AG04449 (cell line): ENCODE measurements at regions not wholly inside any gene's neighbourhood (a gene's known extent, or its start where the extent isn't known, plus 50 kb on each side); places are given as distances from the start of the nearest gene placed in this dataset.

Source experiments
- CTCF ChIA-PET: fragments of 350-600 bp; formaldehyde crosslinking; extraction: SDS; loops from one replicate; lab custom pipeline; 2021; ENCODE audit warnings: antibody characterized with exemption; lab: Yijun Ruan, JAX
- POLR2A ChIA-PET: fragments of 400-600, 350-600 bp; formaldehyde crosslinking; extraction: SDS; loops from one replicate; lab custom pipeline; 2020; ENCODE audit warnings: antibody characterized with exemption, inconsistent platforms; lab: Yijun Ruan, JAX
- DNase-seq: peaks from one replicate; pipeline ENCODE4 v3.0.0-alpha.2; 2010; ENCODE audit warnings: low read depth, low spot score
- H3K4me3 ChIP-seq: 2 replicates; pipeline ENCODE4 v1.5.1; 2011; ENCODE audit warnings: low read depth, mild to moderate bottlenecking, control low read depth, low read length
- TF ChIP-seq, protein P1 (sequence below): IDR thresholded peaks from one replicate; pipeline ENCODE4 v1.5.1; 2011; ENCODE audit warnings: mild to moderate bottlenecking, moderate library complexity, low read length, control low read depth, inconsistent platforms; ENCODE audit not compliant: insufficient read depth; ENCODE audit errors: missing control alignments

DNA sequence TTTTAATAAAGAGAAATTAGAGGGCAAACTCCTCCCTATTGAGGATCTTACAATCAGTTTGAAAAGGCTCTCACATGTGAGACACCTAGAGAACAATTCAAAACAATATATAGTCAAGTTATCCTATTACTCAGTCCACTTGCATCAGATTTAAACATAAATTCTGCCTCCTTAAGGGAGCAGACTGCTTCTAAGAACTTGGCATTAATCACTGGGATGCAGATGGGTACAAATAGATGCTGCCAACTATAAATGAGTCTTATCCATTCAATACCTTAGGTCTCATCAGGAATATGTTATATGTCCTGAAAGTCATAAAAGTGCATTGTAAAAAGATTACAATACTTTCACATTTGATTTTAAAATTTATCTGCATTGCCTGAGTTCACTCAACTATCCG, 269.3 kb upstream of the KIRREL3 start:
- ChIA-PET CTCF (no interaction called here), POLR2A (no interaction called here)
- H3K4me3 ChIP-seq = no peak overlapping the region
- no peak for DNase-seq
- TF ChIP-seq, protein P1, sequence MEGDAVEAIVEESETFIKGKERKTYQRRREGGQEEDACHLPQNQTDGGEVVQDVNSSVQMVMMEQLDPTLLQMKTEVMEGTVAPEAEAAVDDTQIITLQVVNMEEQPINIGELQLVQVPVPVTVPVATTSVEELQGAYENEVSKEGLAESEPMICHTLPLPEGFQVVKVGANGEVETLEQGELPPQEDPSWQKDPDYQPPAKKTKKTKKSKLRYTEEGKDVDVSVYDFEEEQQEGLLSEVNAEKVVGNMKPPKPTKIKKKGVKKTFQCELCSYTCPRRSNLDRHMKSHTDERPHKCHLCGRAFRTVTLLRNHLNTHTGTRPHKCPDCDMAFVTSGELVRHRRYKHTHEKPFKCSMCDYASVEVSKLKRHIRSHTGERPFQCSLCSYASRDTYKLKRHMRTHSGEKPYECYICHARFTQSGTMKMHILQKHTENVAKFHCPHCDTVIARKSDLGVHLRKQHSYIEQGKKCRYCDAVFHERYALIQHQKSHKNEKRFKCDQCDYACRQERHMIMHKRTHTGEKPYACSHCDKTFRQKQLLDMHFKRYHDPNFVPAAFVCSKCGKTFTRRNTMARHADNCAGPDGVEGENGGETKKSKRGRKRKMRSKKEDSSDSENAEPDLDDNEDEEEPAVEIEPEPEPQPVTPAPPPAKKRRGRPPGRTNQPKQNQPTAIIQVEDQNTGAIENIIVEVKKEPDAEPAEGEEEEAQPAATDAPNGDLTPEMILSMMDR = no peak

DNA sequence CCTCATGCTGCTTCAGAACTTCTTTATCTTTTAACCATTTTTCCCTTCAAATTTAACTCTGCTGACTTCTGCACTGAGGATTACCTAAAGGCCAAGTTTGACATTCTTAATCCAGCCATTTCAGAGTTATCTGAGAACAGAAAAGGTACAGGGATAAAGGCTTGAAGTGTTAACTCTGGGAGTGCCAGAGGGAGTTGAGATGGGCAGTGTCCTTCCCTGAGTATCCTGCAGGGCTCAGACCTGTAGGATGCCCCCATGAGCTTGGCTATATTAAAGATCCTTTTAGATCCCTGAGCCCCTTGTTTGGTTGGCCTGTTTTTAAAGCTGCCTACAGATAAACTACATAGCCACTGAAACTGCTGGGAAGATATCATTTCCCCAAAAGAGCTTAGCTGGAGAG, 268.4 kb upstream of the KIRREL3 start:
- ChIA-PET CTCF (no interaction called here), POLR2A (no interaction called here)
- no peak for DNase-seq
- no peak overlapping the region for H3K4me3 ChIP-seq
- TF ChIP-seq, protein P1 = no peak

DNA sequence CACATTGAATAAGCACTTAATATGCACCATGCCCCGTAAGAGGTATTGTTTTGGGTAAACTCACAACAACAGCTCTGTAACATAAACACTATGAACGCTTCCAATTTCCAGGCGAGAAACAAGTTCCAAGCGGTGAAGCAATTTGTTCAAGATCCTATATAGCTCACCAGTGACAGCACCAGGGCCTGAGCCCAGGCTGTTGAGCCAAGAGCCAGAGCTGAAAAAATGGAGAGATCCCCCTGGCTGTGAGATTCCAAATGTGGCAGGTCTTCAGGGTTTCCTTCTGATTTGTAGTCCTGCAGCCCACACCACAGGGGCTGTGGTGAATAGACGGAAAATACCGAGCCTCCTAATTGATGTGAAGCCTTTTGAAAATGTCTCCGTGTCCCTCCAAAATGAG, 268.0 kb upstream of the KIRREL3 start:
- ChIA-PET CTCF (no interaction called here), POLR2A (no interaction called here)
- DNase-seq = no peak

DNA sequence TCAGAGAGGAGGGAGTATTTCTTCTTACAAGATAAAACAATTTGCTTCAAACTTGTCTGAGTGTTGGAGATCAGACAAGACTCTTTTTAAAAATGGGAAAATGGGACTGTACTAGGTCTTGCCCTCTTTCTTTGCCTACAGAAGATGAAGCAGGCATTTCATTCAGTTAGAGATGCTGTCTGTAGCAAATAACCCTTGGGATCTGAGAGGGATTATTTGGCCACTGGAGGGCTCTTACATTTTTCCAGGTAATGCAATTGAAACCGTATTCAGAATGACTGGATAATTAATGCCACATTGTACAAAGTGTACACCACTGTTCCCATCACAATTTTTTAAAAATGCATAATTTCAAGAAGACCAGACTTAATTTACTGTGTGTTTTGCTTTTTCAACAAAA, 258.5 kb upstream of the KIRREL3 start:
- H3K4me3 ChIP-seq = no peak overlapping the region
- POLR2A ChIA-PET = no interaction called here
- CTCF ChIA-PET = no interaction called here
- no peak for DNase-seq
- TF ChIP-seq, protein P1 = no peak

More for the DNA sequence above, 268.0 kb upstream of the KIRREL3 start:
- no peak overlapping the region for H3K4me3 ChIP-seq
- TF ChIP-seq, protein P1 = no peak

DNA sequence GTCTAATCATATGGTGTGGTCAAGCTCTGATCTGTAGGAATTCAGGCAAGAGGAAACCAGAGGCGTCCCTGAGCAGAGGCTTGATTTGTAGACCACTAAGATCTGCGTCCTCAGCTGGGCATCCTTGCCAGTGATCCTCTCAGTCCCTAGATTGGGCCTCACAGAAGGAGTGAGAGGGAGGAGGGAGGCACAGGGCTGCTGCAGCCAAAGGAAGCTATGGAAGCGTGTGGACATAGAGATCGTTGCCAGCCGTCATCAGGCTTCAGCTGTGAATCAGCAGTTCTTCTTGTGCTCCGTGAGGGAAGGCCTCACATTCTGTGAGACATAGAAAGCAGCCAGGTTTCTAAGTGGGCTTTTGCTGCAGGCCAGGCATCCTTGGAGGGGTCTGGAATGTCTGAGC, 254.6 kb upstream of the KIRREL3 start:
- CTCF ChIA-PET = no interaction called here
- H3K4me3 ChIP-seq = no peak overlapping the region
- TF ChIP-seq, protein P1 = no peak
- POLR2A ChIA-PET = no interaction called here
- DNase-seq = no peak

DNA sequence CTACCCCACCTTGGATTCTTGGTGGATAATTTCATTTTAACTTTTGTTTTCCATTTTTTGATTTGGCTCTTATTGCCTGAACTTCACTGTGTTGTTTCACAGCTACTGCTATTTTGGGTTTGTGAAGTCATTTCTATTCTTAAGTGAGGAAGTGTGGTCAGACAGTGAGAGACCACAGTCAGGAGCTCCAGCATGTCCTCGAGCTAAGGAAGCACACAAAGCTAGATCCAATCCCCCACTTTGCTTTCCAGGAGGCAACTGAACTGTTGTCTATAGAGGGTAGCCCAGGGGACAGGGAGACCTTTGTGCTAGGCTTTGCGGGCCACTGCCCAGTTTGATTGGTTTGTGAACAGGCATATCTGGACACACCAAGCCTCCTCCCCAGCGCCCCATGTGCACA, 251.8 kb upstream of the KIRREL3 start:
- TF ChIP-seq, protein P1 = no peak
- POLR2A ChIA-PET = no interaction called here
- CTCF ChIA-PET = no interaction called here
- H3K4me3 ChIP-seq = no peak overlapping the region
- DNase-seq = no peak

DNA sequence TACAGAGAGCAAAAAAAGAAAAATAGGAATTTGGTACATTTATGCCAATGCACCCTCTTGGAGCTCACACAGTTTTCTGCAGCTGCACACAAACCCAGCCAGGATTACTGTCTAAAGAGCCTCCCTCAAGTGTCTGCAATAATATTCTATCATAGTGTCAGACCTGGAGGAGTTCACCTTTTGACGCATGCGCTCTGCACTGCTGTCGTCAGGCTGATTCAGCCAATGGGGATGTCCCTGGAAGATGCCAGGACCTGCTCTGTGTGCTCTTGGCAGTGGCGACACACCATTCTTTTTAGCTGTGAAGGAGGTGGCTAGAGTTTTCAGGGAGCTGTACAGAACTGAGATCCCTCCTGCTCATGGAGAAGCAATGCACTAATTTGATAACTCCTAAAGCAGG, 249.0 kb upstream of the KIRREL3 start:
- TF ChIP-seq, protein P1 = no peak
- ChIA-PET CTCF (no interaction called here), POLR2A (no interaction called here)
- DNase-seq = no peak
- H3K4me3 ChIP-seq = no peak overlapping the region
